ENCODE measurements at regions not wholly inside any gene's neighbourhood (a gene's known extent, or its start where the extent isn't known, plus 50 kb on each side); places are given as distances from the start of the nearest gene placed in this dataset.
"Not testable (repeated sequence)": the region's sequence is repeated elsewhere in the genome, so short reads cannot be mapped to it uniquely, and the experiment has no call there.

GRCh38 chr15:92825985-92826384 is 74.1 kb upstream of the CHD2 start:
- DNase-seq (no peak), ATAC-seq (no peak)

- DNase-seq, ATAC-seq: not testable (repeated sequence)
These were observed 72.1 kb upstream of the CHD2 start for GRCh38 chr15:92827991-92828390.

GRCh38 chr15:92829875-92830274 is 70.2 kb upstream of the CHD2 start:
- DNase-seq (no peak), ATAC-seq (no peak)

GRCh38 chr15:92831336-92831654 is 68.8 kb upstream of the CHD2 start:
- DNase-seq (no peak), ATAC-seq (no peak)

GRCh38 chr15:92831655-92832328 is 68.3 kb upstream of the CHD2 start:
- DNase-seq (peak; percentile 89), ATAC-seq (peak; percentile 99)

- no peak for DNase-seq
- ATAC-seq: no peak
These were observed 67.1 kb upstream of the CHD2 start for GRCh38 chr15:92833106-92833433.

GRCh38 chr15:92833493-92834271 is 66.4 kb upstream of the CHD2 start:
- DNase-seq (no peak), ATAC-seq (no peak)

- DNase-seq: no peak
- ATAC-seq: peak; percentile 47
These were observed 60.4 kb upstream of the CHD2 start for GRCh38 chr15:92839696-92840095.

- ATAC-seq (no peak), DNase-seq (no peak)
These were observed 60.0 kb upstream of the CHD2 start for GRCh38 chr15:92840149-92840548.

GRCh38 chr15:92843326-92843725 is 56.8 kb upstream of the CHD2 start:
- DNase-seq: no peak
- ATAC-seq: no peak

GRCh38 chr15:92843814-92844213 is 56.3 kb upstream of the CHD2 start:
- ATAC-seq (peak; percentile 38), DNase-seq (no peak)

- DNase-seq (no peak), ATAC-seq (no peak)
These were observed 55.0 kb upstream of the CHD2 start for GRCh38 chr15:92845126-92845508.

- DNase-seq (no peak), ATAC-seq (no peak)
These were observed 53.4 kb upstream of the CHD2 start for GRCh38 chr15:92846741-92847140.

GRCh38 chr15:92847841-92848240 is 52.3 kb upstream of the CHD2 start:
- no peak for ATAC-seq

GRCh38 chr15:92848464-92848851 is 51.7 kb upstream of the CHD2 start:
- ATAC-seq (no peak), DNase-seq (no peak)

More at GRCh38 chr15:92847841-92848240, 52.3 kb upstream of the CHD2 start:
- DNase-seq: no peak

- ATAC-seq (peak; percentile 92), DNase-seq (no peak)
These were observed 51.1 kb upstream of the CHD2 start for GRCh38 chr15:92848852-92849598.

GRCh38 chr15:92850218-92850617 is 49.9 kb upstream of the CHD2 start:
- peak; percentile 37 for DNase-seq
- ATAC-seq: not testable (repeated sequence)
